ENCODE measurements at regions not wholly inside any gene's neighbourhood (a gene's known extent, or its start where the extent isn't known, plus 50 kb on each side); places are given as distances from the start of the nearest gene placed in this dataset.
"Not testable (repeated sequence)": the region's sequence is repeated elsewhere in the genome, so short reads cannot be mapped to it uniquely, and the experiment has no call there.

DNA sequence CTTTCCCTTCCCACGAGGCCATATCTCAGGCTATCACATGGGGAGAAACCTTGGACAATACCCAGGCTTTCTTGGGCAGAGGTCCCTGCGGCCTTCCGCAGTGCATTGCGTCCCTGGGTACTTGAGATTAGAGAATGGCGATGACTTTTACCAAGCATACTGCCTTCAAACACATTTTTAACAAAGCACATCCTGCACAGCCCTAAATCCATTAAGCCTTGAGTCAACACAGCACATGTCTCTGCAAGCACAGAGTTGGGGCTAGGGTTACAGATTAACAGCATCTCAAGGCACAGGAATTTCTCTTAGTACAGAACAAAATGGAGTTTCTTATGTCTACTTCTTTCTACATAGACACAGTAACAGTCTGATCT is 494.2 kb downstream of the IGSF11 start:
- TF ChIP-seq POLR2A (IDR thresholded peaks at IDR 0.05) = not testable (repeated sequence)
- TF ChIP-seq, protein P1, sequence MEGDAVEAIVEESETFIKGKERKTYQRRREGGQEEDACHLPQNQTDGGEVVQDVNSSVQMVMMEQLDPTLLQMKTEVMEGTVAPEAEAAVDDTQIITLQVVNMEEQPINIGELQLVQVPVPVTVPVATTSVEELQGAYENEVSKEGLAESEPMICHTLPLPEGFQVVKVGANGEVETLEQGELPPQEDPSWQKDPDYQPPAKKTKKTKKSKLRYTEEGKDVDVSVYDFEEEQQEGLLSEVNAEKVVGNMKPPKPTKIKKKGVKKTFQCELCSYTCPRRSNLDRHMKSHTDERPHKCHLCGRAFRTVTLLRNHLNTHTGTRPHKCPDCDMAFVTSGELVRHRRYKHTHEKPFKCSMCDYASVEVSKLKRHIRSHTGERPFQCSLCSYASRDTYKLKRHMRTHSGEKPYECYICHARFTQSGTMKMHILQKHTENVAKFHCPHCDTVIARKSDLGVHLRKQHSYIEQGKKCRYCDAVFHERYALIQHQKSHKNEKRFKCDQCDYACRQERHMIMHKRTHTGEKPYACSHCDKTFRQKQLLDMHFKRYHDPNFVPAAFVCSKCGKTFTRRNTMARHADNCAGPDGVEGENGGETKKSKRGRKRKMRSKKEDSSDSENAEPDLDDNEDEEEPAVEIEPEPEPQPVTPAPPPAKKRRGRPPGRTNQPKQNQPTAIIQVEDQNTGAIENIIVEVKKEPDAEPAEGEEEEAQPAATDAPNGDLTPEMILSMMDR (IDR thresholded peaks at IDR 0.05) = not testable (repeated sequence)
